IPS DF 4.7 (cell line): ENCODE measurements at regions not wholly inside any gene's neighbourhood (a gene's known extent, or its start where the extent isn't known, plus 50 kb on each side); places are given as distances from the start of the nearest gene placed in this dataset.
"Not testable (repeated sequence)": the region's sequence is repeated elsewhere in the genome, so short reads cannot be mapped to it uniquely, and the experiment has no call there.

Experiments
- DNase-seq: peaks from one replicate; pipeline ENCODE4 v3.0.0-alpha.2; 2013; ENCODE audit warnings: low spot score; ENCODE audit errors: extremely low read depth

GRCh38 chr3:84194029-84194428, 764.8 kb upstream of the CADM2 start:
- no peak for DNase-seq

DNA sequence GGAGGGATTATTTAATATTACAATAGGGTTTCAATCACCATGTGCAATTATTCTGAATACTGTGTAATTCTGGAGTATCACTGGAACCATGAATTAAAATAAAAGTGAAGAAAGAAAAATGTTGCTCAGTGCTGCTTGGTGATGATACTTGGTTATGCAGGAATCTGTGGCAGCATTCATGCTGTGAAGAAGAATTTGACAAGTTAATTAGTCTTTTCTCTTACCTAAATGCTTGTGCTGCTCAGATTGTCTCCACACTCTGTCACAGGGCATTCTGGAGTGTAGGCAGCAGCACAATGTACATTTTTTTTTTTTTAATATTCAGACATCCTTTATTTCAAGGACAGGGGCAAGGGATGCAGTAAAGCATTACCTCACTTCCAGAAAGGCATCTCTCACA, 749.3 kb upstream of the CADM2 start:
- DNase-seq, result no peak

DNA sequence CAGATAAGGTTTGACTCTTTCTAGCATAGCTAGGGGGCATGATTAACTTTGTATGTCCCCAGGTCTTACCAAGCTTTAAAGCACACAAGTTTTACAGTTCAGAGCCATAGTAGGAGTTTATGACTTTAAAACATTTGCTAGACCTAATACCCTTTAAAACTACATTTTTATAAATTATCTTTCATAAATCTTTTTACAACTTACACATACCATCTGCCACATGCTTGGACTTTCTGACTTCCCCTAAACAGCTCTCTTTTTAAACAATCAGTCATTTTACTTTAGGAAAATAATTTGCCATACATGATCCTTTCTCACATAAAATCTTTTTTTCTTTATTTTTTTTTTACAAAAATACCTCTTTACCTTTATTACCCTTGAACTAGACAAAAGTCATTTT, 735.3 kb upstream of the CADM2 start:
- DNase-seq, result no peak

DNA sequence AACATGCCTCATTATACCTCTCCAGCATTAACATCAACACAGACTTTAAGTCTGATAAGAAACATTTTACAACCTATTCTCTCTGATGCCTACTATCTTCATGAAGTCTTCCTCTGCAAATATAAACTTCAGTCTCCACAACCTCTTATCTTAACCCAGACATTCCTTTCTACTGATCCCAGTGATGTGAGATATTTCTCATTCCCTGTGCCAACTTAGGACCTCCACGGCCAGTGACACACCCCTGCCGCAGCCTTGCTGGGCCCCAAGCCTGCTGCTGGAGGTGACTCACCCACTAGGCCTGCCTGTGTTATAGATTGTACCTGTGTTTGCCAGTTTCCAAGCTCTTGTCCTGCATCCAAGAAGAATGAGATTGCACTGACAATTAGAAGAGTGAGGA, 734.5 kb upstream of the CADM2 start:
- no peak for DNase-seq

DNA sequence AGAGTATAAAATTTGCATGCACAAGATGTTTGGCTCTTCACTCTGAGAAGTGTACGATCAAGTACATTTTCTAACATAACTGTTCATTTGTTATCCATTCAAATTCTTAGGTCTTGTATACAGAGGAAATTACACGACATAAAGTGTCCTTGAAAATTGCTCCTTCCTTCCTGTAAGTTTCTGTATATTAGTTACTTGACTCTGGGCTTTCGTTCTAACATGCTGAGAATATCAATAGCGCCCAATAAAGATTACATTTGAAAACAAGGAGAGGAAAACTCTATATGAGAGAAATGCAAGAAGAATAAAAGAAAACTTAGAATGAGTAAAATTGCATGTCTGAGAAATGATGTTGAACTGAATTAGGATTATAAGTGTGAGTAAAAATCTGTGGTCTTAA, 722.5 kb upstream of the CADM2 start:
- no peak for DNase-seq

DNA sequence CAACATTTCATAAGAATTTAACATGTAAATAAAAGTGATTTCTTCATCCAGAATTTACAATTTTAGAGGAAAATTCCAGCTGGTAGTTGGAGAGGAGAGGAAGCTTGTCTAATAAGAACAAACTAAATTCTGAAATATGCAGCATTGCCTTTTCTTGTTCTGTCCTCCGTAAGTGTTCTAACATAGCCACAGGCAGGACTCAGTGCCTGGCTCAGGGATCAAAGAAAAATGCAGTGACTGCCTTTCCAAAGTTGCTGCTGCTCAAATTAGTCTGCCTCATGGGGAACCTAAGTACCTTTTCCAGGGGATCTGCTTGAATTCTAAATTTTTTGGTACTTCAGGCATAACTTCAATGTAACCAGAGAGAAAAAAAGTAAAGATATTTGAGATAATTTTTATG, 713.0 kb upstream of the CADM2 start:
- no peak for DNase-seq

GRCh38 chr3:84260596-84260995, 698.2 kb upstream of the CADM2 start:
- DNase-seq, result no peak

- DNase-seq, result no peak
Measured at GRCh38 chr3:84265768-84266167, 693.0 kb upstream of the CADM2 start.

- DNase-seq, result no peak
Measured at GRCh38 chr3:84275532-84275931, 683.3 kb upstream of the CADM2 start.

DNA sequence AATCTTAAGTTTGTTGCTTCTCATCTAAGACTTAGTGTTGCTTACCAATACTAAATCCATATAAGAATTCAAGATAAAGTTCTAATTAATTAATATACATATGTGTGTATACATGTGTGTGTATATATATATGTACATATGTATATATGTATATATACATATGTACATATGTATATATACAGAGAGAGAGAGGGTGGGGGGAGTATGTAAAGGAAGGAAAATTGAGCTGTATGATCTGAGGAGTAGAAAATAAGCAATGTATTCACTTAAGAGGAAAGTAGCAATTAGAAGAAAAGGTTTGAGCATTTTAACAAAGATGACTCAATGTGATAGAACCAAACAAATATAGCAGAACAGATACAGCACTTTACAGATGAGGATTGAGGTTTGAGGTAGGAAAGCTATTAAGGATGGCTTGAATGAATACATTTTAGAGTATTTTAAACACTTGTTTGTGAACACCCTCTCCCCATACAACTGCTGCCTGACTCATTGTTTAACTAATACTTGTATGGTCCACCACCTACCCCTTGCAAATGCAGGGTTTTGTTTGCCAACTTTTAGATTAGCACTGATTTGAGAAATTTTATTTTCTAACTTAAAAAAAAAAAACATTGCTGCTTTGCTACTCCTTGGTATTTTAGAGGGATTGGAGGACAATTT, 681.1 kb upstream of the CADM2 start:
- no peak for DNase-seq

GRCh38 chr3:84292128-84292527, 666.7 kb upstream of the CADM2 start:
- DNase-seq, result no peak

- no peak for DNase-seq
Measured at GRCh38 chr3:84299329-84299728, 659.5 kb upstream of the CADM2 start.

GRCh38 chr3:84304214-84304613, 654.6 kb upstream of the CADM2 start:
- DNase-seq, result no peak

DNA sequence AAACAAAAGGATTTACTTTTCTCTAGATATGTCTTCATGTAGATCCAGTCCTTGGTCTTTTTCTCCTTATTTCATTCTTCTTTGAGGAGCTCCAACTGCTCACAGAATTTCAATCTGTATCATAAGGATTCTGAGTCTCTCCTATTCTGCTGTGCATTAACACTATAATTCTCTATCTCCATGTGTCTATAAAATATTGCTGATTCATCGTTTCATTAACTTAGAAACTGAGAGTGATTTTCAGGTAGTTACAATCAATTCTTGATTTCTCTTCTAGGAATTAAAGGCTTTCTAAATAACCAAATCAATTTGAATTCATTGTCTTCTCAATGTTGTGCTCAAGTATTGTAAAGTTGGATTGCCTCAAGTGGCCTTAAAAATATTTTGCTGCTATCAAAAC, 651.5 kb upstream of the CADM2 start:
- no peak for DNase-seq

DNA sequence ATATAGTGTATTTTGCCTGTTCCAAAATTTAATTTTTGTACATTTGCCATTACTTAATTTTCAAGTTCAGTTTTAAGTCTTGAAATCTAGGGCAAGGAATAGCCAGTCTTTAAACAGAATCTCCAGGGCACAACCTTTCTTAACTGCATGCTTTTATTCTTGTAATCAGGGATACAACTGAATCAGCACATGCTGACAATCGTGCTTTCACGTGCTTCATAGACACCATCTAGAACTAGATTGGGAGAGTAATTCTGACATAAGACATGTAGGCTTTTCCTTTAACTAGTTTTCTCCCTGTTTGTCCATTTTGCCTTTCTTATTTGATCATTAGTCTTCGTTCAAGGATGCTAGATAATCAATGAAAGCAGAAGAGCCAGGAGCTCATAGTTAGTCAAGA, 650.4 kb upstream of the CADM2 start:
- DNase-seq, result no peak

DNA sequence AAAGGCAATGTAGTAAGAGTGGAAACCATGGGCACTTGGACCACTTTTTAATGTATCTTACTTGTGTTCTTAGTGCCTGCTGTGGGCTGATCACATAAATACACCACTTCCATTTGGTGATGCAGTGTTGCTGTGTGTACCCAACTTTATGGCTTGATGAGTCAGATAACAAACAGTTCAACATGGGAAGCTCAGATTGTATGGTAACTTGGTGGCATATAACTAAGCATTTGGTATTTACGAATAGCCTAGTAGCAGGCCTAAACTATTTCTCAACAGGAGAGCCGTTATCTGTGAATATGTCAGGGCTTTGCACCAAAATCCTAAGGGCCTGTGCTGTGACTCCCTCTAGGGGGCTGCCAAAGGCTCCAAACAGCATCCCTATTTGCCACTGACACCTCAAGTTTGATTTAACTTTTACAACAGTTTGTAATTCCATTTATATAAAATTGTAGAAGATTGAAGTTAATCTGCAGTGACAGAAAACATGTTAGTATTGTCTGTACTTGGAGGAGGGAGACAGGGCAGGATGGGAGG, 640.4 kb upstream of the CADM2 start:
- peak; percentile 2 for DNase-seq

GRCh38 chr3:84365563-84366278, 593.1 kb upstream of the CADM2 start:
- DNase-seq, result not testable (repeated sequence)
